DND-41 (cell line): ENCODE measurements at regions not wholly inside any gene's neighbourhood (a gene's known extent, or its start where the extent isn't known, plus 50 kb on each side); places are given as distances from the start of the nearest gene placed in this dataset.

Experiments used
- ATAC-seq: fragments of 200-7000 bp; cut with Tn5 transposase; 3 replicates; pipeline ENCODE4 v1.9.1; 2021; ENCODE audit warnings: low read depth; ENCODE audit not compliant: insufficient read depth
- DNase-seq: peaks from one replicate; pipeline ENCODE4 v3.0.0-alpha.2; 2020
- H2AFZ ChIP-seq: 2 replicates; pipeline ENCODE4 v1.6.0; 2012; ENCODE audit warnings: low read depth, low read length
- H3K27ac ChIP-seq: 2 replicates; pipeline ENCODE4 v1.5.1; 2012; ENCODE audit warnings: low read length, inconsistent platforms
- H3K27me3 ChIP-seq: fragments of 200-600 bp; sonication (generic); 2 replicates; pipeline ENCODE4 v1.6.0; 2012; ENCODE audit warnings: low read length, mild to moderate bottlenecking, inconsistent platforms; ENCODE audit not compliant: insufficient read depth, poor library complexity
- H3K36me3 ChIP-seq: 2 replicates; pipeline ENCODE4 v1.5.1; 2012; ENCODE audit warnings: low read length, inconsistent platforms; ENCODE audit not compliant: insufficient read depth
- H3K4me1 ChIP-seq: 2 replicates; pipeline ENCODE4 v1.5.1; 2012; ENCODE audit warnings: mild to moderate bottlenecking, low read length; ENCODE audit not compliant: insufficient read depth
- H3K4me2 ChIP-seq: 2 replicates; pipeline ENCODE4 v1.6.0; 2012; ENCODE audit warnings: mild to moderate bottlenecking, moderate library complexity, low read length, inconsistent platforms; ENCODE audit not compliant: insufficient read depth
- H3K4me3 ChIP-seq, 2 experiments: fragments of 200-600 bp in 1 of 2; shearing (Covaris generic) in 1 of 2; 2 replicates each; pipeline ENCODE4 v1.5.1; 2012 to 2016; ENCODE audit warnings: inconsistent platforms in 2 of 2, low read length in 2 of 2, mild to moderate bottlenecking in 2 of 2, low read depth in 1 of 2, moderate library complexity in 1 of 2
- H3K79me2 ChIP-seq: 2 replicates; pipeline ENCODE4 v1.6.0; 2012; ENCODE audit warnings: low read length, inconsistent platforms; ENCODE audit not compliant: insufficient read depth
- H3K9ac ChIP-seq: 2 replicates; pipeline ENCODE4 v1.6.0; 2012; ENCODE audit warnings: low read depth, mild to moderate bottlenecking, inconsistent platforms, low read length, moderate library complexity
- H3K9me3 ChIP-seq: 2 replicates; pipeline ENCODE4 v1.5.1; 2012; ENCODE audit warnings: low read length, moderate library complexity, mild to moderate bottlenecking, inconsistent platforms; ENCODE audit not compliant: insufficient read depth, severe bottlenecking
- H4K20me1 ChIP-seq: 2 replicates; pipeline ENCODE4 v1.6.0; 2012; ENCODE audit warnings: low read length; ENCODE audit not compliant: insufficient read depth
- CTCF ChIP-seq: IDR thresholded peaks from 2 replicates; pipeline ENCODE4 v1.5.1; 2012; ENCODE audit warnings: borderline replicate concordance, low read length, moderate library complexity, mild to moderate bottlenecking; ENCODE audit not compliant: poor library complexity, severe bottlenecking; ENCODE audit errors: extremely low read depth
- EZH2 ChIP-seq: IDR thresholded peaks from 3 replicates; pipeline ENCODE4 v1.6.1; 2012; ENCODE audit warnings: borderline replicate concordance, low read depth, mild to moderate bottlenecking, moderate library complexity, low read length, inconsistent platforms; ENCODE audit not compliant: severe bottlenecking

- no peaks in the 10 kb centered on the region for H3K4me1 ChIP-seq
- no peak for TF ChIP-seq EZH2
- TF ChIP-seq CTCF: no peak
- no peaks in the 10 kb centered on the region for H3K36me3 ChIP-seq
- H3K4me3 ChIP-seq: no peak overlapping the region
- ATAC-seq (no peak), DNase-seq (no peak)
- H2AFZ ChIP-seq: no peak overlapping the region
- no peaks in the 10 kb centered on the region for H3K79me2 ChIP-seq
- no peak overlapping the region for H3K9ac ChIP-seq
- no peak overlapping the region for H3K27ac ChIP-seq
- H3K9me3 ChIP-seq: no peaks in the 10 kb centered on the region
- H3K4me2 ChIP-seq: no peak overlapping the region
- no peaks in the 10 kb centered on the region for H4K20me1 ChIP-seq
- H3K27me3 ChIP-seq: no peaks in the 10 kb centered on the region
Measured at GRCh38 chr2:120985997-120986651, 250.5 kb downstream of the GLI2 start.

GRCh38 chr2:120986898-120987650 is 251.4 kb downstream of the GLI2 start:
- Histone ChIP-seq H3K36me3 (no peaks in the 10 kb centered on the region), H3K4me2 (no peak overlapping the region), H3K9ac (no peak overlapping the region), H3K9me3 (no peaks in the 10 kb centered on the region), H3K27ac (no peak overlapping the region), H2AFZ (no peak overlapping the region), H4K20me1 (no peaks in the 10 kb centered on the region; the same call in 1 of the 2 replicates), H3K4me1 (no peaks in the 10 kb centered on the region), H3K79me2 (no peaks in the 10 kb centered on the region), H3K4me3 (no peak overlapping the region), H3K27me3 (no peaks in the 10 kb centered on the region)
- TF ChIP-seq CTCF: no peak
- DNase-seq (no peak), ATAC-seq (no peak)

GRCh38 chr2:120988051-120988699 is 252.5 kb downstream of the GLI2 start:
- H3K36me3 ChIP-seq: no peaks in the 10 kb centered on the region
- ATAC-seq (no peak), DNase-seq (no peak)

More at GRCh38 chr2:120988051-120988699, 252.5 kb downstream of the GLI2 start:
- Histone ChIP-seq H3K27me3 (no peaks in the 10 kb centered on the region), H2AFZ (no peak overlapping the region), H3K9me3 (no peaks in the 10 kb centered on the region), H3K4me3 (no peak overlapping the region), H3K4me1 (no peaks in the 10 kb centered on the region), H3K4me2 (no peak overlapping the region), H3K27ac (no peak overlapping the region), H3K9ac (no peak overlapping the region), H4K20me1 (no peaks in the 10 kb centered on the region; the same call in 1 of the 2 replicates), H3K79me2 (no peaks in the 10 kb centered on the region)
- TF ChIP-seq CTCF (no peak), EZH2 (no peak)
